ENCODE measurements at regions not wholly inside any gene's neighbourhood (a gene's known extent, or its start where the extent isn't known, plus 50 kb on each side); places are given as distances from the start of the nearest gene placed in this dataset.

DNA sequence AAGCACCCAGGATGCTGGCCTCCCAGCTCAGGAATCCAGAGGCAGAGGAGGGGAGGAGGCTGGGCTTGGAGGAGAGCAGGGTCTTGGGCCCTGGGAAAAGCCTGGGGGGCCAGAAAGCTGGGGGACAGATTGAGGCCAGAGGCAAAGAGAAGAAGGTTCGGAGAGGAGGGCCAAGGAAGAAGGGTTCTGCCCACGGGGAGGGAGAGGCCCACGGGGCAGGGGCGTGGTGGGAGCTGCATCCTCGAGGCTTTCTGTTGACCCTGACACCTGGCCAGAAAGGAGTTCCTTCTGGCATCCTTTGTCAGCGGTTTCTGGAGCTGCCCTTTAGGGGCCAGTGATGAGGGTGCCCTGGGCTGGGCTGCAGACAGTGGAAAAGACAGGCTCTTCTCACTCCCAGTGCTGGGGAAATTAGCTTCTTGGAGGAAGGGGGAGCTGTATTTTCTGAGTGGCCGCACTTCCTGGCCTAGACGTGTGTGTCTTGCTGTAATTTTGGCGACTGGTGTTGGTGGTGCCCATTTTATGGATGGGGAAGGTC, 308.7 kb downstream of the SEC14L1 start:
- Histone ChIP-seq H3K27me3 (ENCODE audit: low read depth, low read length) (peaks cover 7% of the 10 kb centered on the region; the same call in 1 of the 2 replicates), H3K79me2 (ENCODE audit: low read length) (peaks cover 17% of the 10 kb centered on the region), H3K36me3 (replicated peaks; ENCODE audit: low read depth, low read length) (no peaks in the 10 kb centered on the region), H2AFZ (ENCODE audit: low read depth, low read length) (no peak overlapping the region), H3K27ac (ENCODE audit: low read length) (no peak overlapping the region), H3K4me3 (ENCODE audit: low read length) (no peak overlapping the region), H3K4me1 (ENCODE audit: low read length) (peaks cover 32% of the 10 kb centered on the region), H4K20me1 (ENCODE audit: insufficient read depth, low read length) (no peaks in the 10 kb centered on the region), H3K9ac (ENCODE audit: low read length) (no peak overlapping the region), H3K9me3 (ENCODE audit: insufficient read depth, low read length) (peaks cover 15% of the 10 kb centered on the region; the same call in 1 of the 2 replicates), H3K4me2 (ENCODE audit: low read length) (no peak overlapping the region)
- TF ChIP-seq, protein P1, sequence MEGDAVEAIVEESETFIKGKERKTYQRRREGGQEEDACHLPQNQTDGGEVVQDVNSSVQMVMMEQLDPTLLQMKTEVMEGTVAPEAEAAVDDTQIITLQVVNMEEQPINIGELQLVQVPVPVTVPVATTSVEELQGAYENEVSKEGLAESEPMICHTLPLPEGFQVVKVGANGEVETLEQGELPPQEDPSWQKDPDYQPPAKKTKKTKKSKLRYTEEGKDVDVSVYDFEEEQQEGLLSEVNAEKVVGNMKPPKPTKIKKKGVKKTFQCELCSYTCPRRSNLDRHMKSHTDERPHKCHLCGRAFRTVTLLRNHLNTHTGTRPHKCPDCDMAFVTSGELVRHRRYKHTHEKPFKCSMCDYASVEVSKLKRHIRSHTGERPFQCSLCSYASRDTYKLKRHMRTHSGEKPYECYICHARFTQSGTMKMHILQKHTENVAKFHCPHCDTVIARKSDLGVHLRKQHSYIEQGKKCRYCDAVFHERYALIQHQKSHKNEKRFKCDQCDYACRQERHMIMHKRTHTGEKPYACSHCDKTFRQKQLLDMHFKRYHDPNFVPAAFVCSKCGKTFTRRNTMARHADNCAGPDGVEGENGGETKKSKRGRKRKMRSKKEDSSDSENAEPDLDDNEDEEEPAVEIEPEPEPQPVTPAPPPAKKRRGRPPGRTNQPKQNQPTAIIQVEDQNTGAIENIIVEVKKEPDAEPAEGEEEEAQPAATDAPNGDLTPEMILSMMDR (IDR thresholded peaks at IDR 0.05; ENCODE audit: low read depth, low read length) = no peak
- no peak for TF ChIP-seq EZH2phosphoT487 (IDR thresholded peaks at IDR 0.05; ENCODE audit: low read depth)

DNA sequence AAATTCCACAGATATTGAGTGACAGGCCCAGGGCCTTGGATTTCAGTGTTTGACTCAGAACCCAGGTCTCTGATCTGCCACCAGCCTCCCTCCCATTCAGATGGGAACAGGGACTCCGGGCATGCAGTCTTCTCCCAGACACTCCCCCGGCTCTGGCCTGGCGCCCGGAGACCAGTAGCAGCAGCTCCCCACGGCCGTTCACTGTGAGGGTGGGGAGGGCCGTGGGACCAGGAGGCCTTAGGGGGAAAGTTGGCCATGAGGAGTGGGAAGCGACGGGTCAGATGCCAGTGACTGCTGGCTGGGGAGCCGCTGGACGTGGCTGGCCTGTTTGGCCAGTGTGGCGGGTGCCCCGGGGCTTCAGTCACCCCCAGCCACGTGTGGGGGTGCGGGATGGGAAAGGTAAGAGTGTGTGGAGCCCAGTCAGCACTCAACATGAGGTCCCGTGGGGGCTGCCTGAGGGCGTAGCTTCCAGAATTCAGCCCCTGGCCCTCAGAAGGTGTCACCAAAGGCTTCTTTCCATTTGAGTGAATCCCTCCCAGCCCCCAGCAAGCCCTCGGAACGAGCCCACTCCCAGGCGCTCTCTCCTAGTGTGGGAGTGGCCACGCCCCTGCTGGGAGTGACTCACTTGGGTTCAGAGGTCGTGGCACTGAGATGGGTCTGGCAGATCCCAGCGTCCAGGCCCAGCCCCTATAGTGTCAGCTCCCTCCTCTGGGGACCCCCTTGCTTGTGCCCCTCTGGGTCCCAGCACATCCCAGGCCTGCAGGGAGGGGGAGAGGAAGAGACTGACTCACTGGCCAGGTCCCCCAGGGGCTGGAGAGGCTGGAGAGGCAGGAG, 309.4 kb downstream of the SEC14L1 start:
- H3K4me3 ChIP-seq (ENCODE audit: low read length) = peak overlapping the region; percentile 97
- peak overlapping the region; percentile 98 for H3K4me2 ChIP-seq (ENCODE audit: low read length)
- peaks cover 17% of the 10 kb centered on the region for H3K79me2 ChIP-seq (ENCODE audit: low read length)
- peaks cover 25% of the 10 kb centered on the region for H3K4me1 ChIP-seq (ENCODE audit: low read length)
- H3K27me3 ChIP-seq (ENCODE audit: low read depth, low read length) = peaks cover 7% of the 10 kb centered on the region; the same call in 1 of the 2 replicates
- peaks cover 12% of the 10 kb centered on the region; the same call in 1 of the 2 replicates for H3K9me3 ChIP-seq (ENCODE audit: insufficient read depth, low read length)
- H3K27ac ChIP-seq (ENCODE audit: low read length) = no peak overlapping the region
- H3K36me3 ChIP-seq (replicated peaks; ENCODE audit: low read depth, low read length) = no peaks in the 10 kb centered on the region
- TF ChIP-seq, protein P1 (IDR thresholded peaks at IDR 0.05; ENCODE audit: low read depth, low read length) = no peak
- TF ChIP-seq EZH2phosphoT487 (IDR thresholded peaks at IDR 0.05; ENCODE audit: low read depth) = no peak
- H3K9ac ChIP-seq (ENCODE audit: low read length) = peak overlapping the region; percentile 90
- H2AFZ ChIP-seq (ENCODE audit: low read depth, low read length) = no peak overlapping the region
- H4K20me1 ChIP-seq (ENCODE audit: insufficient read depth, low read length) = peaks cover 2% of the 10 kb centered on the region; the same call in 1 of the 2 replicates

DNA sequence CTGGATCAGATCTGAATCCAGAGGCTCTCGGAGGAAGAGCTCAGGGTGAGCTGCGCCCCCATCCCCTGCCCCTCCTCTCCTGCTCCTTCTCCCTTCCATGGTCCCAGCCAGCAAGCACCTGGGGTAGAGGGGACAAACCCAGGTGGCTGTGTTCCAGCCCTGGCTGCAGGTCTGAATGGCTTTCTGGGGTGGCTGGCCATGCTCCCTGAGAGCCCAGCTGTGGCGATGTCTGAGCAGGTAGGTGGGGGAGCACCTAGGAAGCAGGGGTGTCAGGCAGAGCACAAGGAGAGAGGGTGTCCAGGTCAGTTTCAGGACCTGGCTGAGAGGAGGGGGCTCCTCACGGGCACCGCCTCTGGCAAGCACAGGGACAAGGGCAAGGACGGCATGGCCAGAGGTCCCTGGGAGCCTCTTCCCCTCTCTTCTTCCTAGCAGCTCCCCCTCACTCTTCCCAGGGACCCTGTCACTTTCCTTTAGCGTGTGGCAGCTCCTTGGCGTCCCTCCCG, 310.0 kb downstream of the SEC14L1 start:
- Histone ChIP-seq H3K4me2 (ENCODE audit: low read length) (peak overlapping the region; percentile 98), H3K4me1 (ENCODE audit: low read length) (peaks cover 19% of the 10 kb centered on the region), H4K20me1 (ENCODE audit: insufficient read depth, low read length) (peaks cover 3% of the 10 kb centered on the region; the same call in 1 of the 2 replicates), H2AFZ (ENCODE audit: low read depth, low read length) (peak overlapping the region; percentile 90), H3K9ac (ENCODE audit: low read length) (peak overlapping the region; percentile 90), H3K27ac (ENCODE audit: low read length) (no peak overlapping the region), H3K4me3 (ENCODE audit: low read length) (peak overlapping the region; percentile 97), H3K9me3 (ENCODE audit: insufficient read depth, low read length) (peaks cover 9% of the 10 kb centered on the region; the same call in 1 of the 2 replicates), H3K27me3 (ENCODE audit: low read depth, low read length) (0 out of 2 replicates have a peak, but pooled peaks cover 3% of the 10 kb centered on the region), H3K79me2 (ENCODE audit: low read length) (peaks cover 17% of the 10 kb centered on the region), H3K36me3 (replicated peaks; ENCODE audit: low read depth, low read length) (no peaks in the 10 kb centered on the region)
- no peak for TF ChIP-seq EZH2phosphoT487 (IDR thresholded peaks at IDR 0.05; ENCODE audit: low read depth)

- Histone ChIP-seq H3K27me3 (ENCODE audit: low read depth, low read length) (no peaks in the 10 kb centered on the region), H3K9me3 (ENCODE audit: insufficient read depth, low read length) (peaks cover 9% of the 10 kb centered on the region; the same call in 1 of the 2 replicates), H3K27ac (ENCODE audit: low read length) (no peak overlapping the region), H3K79me2 (ENCODE audit: low read length) (peaks cover 17% of the 10 kb centered on the region), H3K4me2 (ENCODE audit: low read length) (peak overlapping the region; percentile 98), H2AFZ (ENCODE audit: low read depth, low read length) (peak overlapping the region; percentile 90), H3K36me3 (replicated peaks; ENCODE audit: low read depth, low read length) (no peaks in the 10 kb centered on the region), H4K20me1 (ENCODE audit: insufficient read depth, low read length) (peaks cover 3% of the 10 kb centered on the region; the same call in 1 of the 2 replicates), H3K4me3 (ENCODE audit: low read length) (peak overlapping the region; percentile 97), H3K4me1 (ENCODE audit: low read length) (peaks cover 16% of the 10 kb centered on the region), H3K9ac (ENCODE audit: low read length) (peak overlapping the region; percentile 90)
- TF ChIP-seq, protein P1 (IDR thresholded peaks at IDR 0.05; ENCODE audit: low read depth, low read length) = no peak
- TF ChIP-seq EZH2phosphoT487 (IDR thresholded peaks at IDR 0.05; ENCODE audit: low read depth) = no peak
Observed at GRCh38 chr17:77451245-77451893, 310.6 kb downstream of the SEC14L1 start.

Data from OCI-LY3 (cell line).